AG08395 (cell line): ENCODE measurements at regions not wholly inside any gene's neighbourhood (a gene's known extent, or its start where the extent isn't known, plus 50 kb on each side); places are given as distances from the start of the nearest gene placed in this dataset.

Experiments used
- DNase-seq: peaks from one replicate; pipeline ENCODE4 v3.0.0; 2012; ENCODE audit warnings: mixed read lengths, low spot score

DNA sequence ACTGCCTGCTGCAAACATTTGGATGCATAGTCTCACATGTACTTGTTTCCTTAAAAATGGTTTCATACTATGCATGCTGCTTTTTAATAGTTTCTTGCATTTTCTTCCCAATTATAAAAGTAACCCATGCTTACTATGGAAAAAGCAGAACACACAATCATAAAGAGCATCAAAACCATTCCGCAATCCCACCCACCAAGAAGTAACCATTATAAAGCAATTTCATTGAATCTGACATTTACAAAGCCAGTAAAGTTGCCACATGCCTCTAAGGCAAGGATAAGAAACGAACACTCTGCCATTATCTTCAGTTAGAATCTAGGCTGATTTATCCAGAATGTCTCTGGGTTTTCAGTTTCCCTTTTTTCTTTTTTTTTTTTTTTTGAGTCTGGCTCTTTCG lies 92.7 kb upstream of the OSMR start:
- DNase-seq, result no peak

DNA sequence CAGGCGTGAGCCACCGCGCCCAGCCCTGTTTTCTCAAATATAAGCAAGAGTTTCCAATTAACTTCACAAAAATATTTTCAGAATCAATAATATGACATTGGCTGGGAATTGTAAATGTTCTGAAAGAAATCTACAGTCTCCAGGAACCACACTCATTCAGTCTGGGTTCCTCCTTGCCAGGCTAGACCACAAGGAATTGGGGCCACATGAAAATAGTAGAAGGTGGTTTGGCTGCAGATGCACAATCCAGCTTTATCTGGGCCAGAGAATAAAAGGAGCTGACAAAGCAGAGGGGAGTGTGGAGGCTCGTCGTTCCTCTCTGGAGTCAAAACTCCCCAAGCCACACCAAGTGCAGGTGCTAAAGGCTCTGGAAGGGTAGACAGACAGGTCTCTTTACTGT lies 92.0 kb upstream of the OSMR start:
- DNase-seq, result no peak

DNA sequence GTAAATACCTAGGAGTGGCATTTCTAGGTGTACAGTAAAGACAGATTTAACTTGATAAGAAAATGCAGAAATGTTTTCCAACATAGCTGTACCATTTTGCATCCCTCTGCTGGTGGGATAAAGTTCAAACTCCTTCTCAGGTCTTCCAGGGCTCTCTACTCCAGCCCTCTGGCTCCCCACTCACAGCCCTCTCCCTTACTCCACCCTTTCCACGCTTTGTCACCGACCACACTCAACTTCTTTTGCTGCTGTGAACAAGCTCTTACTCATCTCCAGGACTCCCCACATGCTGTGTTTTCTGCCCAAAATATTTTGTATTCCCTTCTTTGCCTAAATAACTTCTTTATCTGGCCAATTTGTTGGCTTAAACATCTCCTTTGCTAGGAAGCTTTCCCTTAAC lies 90.6 kb upstream of the OSMR start:
- DNase-seq, result peak; percentile 76

DNA sequence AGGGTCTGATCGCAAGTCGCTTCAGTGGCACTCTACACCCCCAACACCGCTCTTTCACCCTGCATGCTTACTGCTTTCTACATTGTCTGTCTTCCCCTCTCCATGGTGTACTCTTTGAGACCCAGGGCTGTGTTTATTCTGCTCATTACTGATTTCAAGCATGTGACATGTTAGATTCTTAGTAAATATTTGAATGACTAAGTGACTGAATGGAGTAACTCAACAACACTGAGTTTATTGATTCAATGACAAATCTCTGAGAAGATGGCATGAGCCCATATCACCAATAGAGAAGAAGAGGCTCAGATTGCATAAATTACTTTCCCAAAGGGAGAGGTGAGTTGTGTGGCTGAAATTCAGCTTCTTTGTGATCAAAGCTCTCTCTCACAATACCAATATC lies 89.7 kb upstream of the OSMR start:
- DNase-seq, result no peak

DNA sequence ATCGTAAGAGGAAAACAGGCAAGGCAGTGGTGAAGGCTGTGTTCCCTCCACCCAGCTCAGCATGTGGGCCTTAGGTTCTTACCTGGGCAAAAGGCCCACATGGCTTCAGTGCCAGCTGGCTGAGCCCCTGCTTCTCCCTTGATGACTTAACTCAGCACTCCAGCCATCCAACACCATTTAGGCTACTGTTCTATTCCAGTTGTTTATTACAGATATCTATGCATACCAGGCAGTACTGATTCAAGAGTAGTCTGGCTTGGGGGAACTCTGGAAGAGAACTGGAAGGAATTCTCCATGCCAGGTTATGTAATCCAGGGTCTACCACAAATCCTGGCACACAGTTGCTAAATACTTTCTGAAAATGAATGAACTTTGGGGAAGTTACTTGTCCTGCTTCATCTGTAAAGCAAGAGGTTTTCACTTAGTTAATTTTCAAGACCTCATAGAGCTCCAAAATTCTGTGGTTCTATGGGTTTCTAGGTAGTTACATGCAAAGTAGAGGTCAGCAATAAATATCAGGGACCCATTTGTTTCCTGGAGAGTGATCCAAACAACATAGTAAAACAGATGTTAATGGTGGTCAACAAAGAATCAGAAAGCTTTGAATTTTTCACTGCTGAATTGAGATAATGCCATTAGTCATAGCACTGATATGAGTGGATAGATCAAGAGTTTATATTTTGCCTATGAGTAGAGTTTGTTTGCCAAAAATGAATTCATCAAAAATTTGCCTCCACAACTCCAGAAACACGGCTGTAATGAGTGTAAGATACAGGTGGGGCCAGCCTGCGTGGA lies 88.2 kb upstream of the OSMR start:
- no peak for DNase-seq

DNA sequence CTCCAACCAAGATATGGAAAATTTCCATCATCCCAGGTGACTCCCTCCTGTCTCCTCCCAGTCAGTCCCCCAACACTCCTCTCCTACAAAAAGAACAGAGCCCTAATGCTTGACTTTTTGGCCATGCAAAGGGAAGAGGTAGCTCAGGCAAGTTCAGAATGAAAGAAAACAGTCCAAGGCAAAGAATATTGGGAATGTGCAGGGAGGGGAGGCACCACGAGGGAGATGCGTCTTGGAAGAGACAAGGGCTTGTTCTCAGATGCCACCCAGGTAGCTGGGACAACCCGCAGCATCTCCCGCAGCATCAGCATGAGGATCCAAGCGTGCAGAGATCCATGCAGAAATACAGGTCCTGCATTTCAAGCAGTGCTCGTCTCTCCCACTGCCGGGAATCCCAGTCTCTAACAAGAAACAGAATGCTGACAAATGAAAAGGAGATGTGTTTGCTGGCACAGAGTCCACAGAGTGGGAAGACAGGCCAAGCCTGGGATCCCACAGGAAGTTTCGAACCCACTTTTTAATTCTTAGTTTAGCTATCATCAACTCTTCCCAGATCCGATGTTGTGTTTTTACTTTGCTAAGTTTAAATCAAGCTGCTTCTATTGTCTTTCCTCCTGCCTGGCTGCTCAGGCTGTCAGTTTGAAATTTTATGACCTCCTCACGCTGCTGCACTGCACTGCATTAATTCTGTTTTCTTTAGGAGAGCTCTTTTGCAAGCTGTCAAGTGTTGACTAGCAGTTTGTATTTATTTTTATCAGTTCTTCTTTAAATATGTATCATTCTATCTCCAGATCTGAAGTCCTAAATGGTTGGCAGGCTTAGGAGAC lies 86.8 kb upstream of the OSMR start:
- DNase-seq, result no peak

DNA sequence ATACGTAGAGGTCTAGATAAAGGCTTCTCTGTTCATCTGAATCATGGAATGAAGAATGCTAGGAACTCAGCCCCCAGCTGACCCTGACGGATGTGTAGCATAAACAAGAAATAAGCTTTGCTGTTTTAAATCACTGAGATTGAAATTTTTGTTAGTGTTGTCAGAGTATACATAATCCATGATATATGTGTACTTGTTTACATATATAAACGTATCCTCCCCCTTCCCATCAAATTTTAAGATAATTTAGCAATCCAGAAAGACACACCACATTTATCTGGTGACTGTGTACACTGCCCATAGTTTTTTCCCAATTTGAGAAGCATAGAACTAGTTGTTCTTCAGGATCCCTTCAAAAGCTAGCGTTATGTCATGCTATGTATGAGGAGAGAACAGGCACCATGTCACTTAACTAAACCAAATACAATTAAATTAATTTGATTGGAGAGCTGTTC lies 80.8 kb upstream of the OSMR start:
- no peak for DNase-seq

DNA sequence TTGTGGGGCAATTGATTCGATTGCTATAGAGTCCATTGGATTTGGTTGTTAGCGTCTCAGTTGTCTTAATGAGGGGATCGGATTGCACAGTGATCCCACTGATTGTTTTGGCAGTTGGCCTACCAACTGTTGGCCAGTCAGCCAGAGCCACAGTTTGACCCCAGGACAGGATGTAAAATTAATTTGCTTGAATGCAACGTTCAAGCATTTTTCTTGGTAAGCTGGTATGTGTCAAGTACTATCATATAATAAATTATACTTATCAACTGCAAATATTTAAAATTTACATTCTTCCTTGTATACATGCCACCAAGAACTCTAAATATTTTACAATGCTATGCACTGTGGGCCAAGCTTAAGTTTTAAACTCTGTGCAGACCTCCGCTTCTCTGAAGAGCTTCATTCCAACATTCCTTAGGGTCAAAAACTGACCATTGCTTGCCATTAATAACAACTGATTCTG lies 80.4 kb upstream of the OSMR start:
- DNase-seq, result no peak

DNA sequence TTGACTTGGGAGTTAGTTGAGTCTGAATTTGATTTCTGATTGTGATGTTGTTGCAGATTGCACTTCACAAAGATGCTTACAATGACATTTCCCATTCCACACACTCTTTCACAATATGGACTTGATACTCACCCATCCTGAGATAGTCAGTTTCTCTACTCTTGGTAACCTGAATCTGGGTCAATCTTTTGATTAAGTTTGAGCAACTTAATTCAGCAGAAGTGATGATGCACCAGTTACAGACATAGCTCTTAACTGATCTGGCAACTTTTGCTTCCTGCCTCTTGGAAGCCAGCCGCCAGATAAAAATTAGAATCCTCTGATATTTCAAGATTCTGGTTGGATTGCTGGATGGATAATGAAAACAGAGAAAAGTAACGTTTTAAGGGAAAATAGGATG lies 79.7 kb upstream of the OSMR start:
- DNase-seq, result no peak

DNA sequence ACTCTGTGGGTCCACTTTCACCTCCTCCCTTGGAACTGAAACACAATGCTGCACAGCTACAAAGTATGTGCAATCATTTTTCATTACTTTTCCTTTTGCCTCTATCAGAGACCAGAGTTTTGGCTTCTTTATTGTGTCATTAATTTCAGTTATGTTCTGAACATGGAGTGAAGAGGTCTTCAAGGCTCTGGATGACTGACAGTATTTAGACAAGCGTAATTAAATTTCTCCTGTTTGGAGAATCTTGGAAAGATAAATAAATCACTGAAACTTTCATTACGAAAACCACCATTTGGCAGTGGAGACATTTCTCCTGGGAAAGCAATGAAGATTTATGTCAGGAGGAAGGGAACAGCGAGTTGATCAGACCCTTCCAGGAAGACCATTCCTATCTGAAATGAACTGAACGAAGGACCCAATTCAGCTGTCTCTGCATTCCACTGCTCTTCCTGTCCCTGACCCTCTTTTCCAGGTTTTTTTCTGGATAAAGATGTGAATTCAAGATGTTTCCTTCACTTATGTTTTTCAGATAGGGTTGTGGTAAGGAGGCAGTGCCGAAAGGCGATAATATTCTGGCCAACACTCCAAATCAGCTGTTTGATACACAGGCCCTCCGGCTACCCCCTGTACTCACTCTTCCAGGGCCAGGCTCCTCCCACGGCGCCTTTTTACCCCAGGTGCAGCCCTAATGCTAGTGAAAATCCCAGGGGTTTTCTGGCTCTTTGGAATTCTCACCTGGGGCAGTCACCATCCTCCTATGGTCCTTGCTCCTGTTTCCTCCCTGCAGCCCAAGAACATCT lies 77.2 kb upstream of the OSMR start:
- DNase-seq, result no peak

DNA sequence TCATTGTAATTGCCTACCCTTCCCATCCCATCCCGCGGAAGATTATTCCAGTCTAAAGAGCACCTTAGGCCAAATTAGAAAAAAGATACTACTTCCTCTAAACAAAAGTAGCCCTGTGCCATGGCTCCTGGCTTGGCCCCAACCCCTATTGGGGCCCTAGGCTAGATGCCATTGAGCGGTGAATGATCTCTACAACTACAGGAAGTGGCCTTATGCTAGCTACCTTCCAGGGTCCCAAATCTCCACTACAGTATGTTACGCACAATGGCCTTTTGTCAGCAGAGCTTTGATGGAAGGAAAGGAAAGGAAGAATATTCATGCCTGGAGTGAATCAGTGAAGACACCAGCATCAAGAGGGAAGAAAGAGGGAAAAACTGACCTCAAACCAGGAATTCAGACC lies 73.3 kb upstream of the OSMR start:
- DNase-seq, result no peak

DNA sequence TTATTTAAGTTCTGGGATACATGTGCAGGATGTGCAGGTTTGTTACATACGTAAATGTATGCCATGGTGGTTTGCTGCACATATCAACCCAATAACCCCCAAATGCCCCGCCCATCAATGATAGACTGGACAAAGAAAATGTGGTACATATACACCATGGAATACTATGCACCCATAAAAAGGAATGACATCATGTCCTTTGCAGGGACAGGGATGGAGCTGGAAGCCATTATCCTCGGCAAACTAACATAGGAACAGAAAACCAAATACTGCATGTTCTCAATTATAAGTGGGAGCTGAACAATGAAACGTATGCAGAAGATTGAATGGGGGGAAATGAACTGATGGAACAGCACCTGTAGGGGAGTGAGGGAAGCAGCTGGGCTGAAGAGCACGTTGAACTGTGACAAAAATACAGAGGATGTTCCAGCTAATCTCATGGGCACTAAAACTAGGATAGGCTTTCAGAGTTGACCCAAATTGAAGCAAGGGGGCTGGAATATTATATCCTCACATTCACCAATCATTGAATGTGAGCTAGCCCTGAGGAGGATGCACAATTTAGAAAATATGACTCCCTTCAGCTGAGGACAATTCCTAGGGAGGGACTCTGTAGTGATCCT lies 70.5 kb upstream of the OSMR start:
- DNase-seq, result no peak

DNA sequence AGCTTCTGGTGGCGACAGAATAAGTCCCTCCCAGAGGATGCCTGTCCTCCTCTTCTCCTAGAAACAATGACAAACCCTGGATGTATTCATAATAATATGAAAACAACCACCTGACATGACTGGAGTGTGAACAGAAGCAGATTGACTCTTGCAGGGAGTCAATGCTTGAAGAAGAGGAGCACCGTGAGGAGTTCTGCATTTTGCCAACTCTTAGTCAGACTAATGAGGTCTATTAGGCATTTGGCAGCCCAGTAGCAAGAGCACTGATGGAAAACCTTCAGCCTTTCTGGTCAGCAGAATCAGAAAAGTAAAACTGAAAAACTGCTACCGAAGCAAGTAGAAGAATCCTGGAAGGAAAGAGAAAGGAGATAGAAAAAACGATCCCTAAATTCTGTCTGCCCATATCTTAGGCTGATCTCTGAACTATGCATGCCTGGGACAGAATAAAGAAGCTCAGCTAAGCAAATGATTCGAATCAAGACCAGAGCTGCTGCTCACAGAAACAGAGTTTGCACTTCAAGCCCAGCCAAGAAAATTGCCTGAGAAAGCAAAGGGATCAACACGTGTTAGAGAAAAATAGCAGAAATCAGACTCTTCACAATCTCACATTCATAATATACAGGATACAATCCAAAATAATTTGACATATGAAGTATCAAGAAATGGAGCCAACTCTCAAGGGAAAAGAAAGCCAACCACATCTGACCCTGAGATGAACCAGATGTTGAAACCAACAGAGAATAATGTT lies 69.5 kb upstream of the OSMR start:
- DNase-seq, result no peak

DNA sequence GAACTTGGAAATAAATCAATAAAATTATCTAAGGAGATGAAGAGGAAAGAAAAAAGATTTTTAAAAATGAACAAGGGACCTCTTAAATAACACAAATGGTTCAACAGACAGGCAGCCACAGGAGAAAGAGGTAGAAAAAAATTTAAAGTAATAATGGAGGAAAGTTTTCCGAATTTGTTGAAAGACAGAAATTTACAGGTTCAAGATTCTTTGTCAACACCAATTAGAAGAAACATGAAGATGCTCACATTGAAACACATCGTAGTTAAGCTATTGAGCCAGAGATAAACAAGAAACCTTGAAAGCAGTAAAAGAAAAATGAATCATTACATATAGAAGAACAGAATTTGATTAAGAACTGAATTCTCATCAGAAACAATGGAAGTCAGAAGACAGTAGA lies 68.7 kb upstream of the OSMR start:
- DNase-seq, result no peak

DNA sequence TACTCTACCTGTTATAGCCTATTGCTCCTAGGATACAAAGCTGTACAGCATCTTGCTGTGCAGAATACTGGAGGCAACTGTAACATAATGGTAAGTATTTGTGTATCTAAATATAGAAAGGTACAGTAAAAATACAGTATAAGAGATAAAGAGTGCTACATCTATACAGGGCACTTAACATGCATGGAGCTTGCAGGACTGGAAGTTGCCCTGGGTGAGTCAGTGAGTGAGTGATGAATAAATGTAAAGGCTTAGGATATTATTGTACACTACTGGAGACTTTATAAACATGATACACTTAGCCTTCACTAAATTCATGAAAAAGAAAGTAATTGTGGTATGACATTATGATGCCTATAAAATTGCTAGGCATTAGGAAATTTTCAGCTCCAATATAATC lies 65.5 kb upstream of the OSMR start:
- no peak for DNase-seq

DNA sequence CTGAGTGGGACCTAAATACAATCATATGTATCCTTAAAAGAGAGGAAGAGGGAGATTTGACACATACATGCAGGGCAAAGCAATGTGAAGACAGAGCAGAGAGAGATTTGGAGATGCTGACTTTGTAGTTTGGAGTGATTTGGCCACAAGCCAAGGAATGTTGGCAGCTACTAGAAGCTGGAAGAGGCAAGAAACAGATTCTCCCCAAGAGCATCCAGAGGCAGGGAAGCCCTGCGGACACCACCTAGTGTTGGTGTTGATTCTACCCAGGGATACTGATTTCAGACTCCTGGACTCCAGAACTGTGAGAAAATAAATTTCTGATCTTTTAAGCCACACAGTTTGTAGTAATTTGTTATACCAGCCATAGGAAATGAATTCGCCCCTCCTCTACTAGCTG lies 64.9 kb upstream of the OSMR start:
- DNase-seq, result peak; percentile 39

DNA sequence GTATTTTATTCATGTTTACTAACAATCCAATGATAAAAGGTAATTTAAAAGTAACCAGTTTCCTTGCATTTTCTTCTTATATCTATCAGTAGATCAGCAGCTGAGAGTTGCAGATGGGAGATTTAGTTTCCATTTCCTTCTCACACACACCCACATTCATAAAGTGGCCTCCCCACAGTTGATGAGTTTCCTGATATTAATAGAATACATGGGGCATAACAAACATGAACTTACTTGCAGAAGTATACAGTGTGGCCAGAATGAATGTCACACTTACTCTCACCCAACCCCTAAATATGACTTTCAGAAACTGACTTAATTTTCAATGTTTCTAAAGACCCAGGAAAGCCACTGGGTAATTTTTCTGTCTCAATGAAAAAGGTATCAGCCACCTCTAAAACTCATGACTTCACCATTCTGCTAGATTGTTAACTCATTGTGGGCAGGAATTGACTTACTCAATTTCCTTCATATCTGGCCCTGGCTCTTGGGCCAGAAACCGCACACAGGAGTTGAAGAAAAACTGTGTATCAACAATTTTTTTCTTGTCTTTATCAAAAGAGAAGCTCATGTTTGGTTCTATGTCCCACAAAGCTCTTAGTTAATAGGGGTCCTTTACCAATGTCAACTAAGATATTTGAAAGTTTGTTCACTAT lies 63.5 kb upstream of the OSMR start:
- DNase-seq, result no peak

DNA sequence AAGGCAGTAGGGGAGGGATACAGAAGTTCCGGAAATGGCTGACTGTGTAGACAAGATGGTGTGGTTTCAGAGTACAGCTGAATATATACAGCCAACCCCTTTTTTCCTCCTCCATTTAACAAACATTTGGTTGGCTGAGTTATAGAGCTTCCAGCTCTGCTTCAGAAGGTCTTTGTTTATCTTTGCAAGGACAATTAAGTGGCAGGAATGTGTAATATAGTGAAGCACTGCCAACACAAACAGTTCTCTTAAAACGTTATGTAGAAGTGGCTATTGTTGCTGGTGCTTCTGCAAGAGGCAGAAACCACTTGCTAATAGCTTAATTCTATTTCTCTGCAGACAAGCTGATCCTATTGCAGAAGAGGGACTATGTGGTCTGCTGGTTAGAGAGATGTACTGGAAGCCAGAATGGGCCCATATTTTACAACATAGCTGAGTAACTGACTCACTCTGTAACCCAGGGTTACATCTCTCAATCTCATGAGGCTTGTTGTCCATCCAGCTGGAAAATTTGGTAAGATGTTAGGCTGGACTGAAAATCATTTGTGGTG lies 62.7 kb upstream of the OSMR start:
- DNase-seq, result peak; percentile 93

DNA sequence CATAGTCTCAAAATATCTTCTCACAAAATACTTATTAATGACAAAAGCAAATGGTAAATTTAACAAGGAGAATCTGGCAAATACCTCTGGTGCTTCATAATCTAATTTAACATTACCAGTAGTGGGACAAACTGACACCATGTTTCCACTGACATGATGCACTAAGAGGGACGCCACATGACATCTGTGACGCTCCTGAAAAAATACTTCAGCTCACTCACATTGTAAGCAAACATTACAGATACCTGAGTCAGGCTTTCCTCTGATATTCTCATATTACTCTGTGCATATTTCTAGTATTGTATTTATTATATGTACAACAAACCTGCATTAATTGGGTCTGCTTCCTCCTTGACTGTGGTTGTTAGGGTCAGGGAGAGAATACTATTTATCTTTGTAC lies 56.7 kb upstream of the OSMR start:
- DNase-seq, result no peak

DNA sequence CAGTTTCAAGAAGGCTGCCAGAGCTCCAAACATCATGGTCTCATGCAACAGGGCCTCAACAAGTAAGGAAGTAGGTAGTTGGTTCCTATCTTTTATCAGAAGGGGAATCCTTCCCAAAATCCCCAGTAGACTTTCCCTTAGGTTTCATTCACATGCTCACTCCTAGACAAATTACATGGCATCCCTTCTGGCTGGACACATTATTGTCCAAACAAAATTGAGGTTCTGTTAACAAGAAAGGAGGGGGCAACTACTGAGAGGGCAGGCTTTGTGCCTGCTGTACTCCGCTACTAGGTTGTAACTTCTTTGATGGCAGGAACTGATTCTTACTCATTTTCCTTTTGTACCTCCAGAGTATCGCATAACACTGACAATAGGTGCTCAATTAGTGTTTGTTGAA lies 56.0 kb upstream of the OSMR start:
- no peak for DNase-seq

DNA sequence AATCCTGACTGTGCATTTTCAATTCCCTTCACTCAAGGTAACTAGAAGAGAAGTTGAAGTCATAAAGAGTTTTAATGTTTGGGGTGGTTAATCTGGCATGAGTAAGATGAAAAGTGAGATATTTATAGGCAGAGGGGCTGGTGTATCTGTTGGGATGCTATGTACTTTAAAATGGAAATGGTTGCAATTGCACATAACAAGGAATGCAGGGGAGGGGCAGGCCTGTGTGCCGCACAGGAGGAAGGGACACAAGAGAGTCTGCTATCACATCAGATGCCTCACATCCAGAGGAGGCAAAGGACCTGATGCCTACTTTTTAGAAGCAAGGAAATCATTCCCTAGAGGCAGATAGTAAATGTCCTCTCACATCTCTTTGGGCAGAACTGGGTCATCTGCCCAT lies 55.5 kb upstream of the OSMR start:
- no peak for DNase-seq
